ENCODE measurements at regions not wholly inside any gene's neighbourhood (a gene's known extent, or its start where the extent isn't known, plus 50 kb on each side); places are given as distances from the start of the nearest gene placed in this dataset.

- Histone ChIP-seq H3K4me3 (no peak overlapping the region), H3K27ac (no peak overlapping the region), H3K4me1 (no peaks in the 10 kb centered on the region), H3K27me3 (no peaks in the 10 kb centered on the region), H3K9me3 (peaks cover 0 to 15% (median 3%) of the 10 kb centered on the region in 3 donors), H3K36me3 (no peaks in the 10 kb centered on the region)
- DNase-seq = no peak
- TF ChIP-seq CTCF (IDR thresholded peaks at IDR 0.05) = no peak
- intact Hi-C loops (cut with DNase I; ENCODE audit: low total_unique reads) = no loop called here
Measured at GRCh38 chr14:101357038-101357437, 204.3 kb upstream of the DIO3 start.

GRCh38 chr14:101357559-101358319, 203.6 kb upstream of the DIO3 start:
- no peak for TF ChIP-seq CTCF (IDR thresholded peaks at IDR 0.05)
- H3K4me3 ChIP-seq = no peak overlapping the region
- no peaks in the 10 kb centered on the region for H3K27me3 ChIP-seq
- no peak overlapping the region for H3K27ac ChIP-seq
- no peak for DNase-seq
- H3K36me3 ChIP-seq = no peaks in the 10 kb centered on the region
- intact Hi-C loops (cut with DNase I; ENCODE audit: low total_unique reads) = no loop called here
- H3K4me1 ChIP-seq = no peaks in the 10 kb centered on the region
- peaks cover 0 to 15% (median 3%) of the 10 kb centered on the region in 3 donors for H3K9me3 ChIP-seq

- intact Hi-C loops (cut with DNase I; ENCODE audit: low total_unique reads) = no loop called here
- Histone ChIP-seq H3K9me3 (peaks cover 0 to 9% (median 3%) of the 10 kb centered on the region in 3 donors), H3K36me3 (no peaks in the 10 kb centered on the region), H3K4me1 (peaks cover 0 to under 1% (median under 1%) of the 10 kb centered on the region in 4 donors), H3K27me3 (no peaks in the 10 kb centered on the region), H3K27ac (no peak overlapping the region), H3K4me3 (no peak overlapping the region)
- no peak for TF ChIP-seq CTCF (IDR thresholded peaks at IDR 0.05)
- DNase-seq = no peak
Measured at GRCh38 chr14:101358320-101359125, 202.8 kb upstream of the DIO3 start.

- Histone ChIP-seq H3K4me1 (peaks cover 0 to 10% (median 9%) of the 10 kb centered on the region in 4 donors), H3K9me3 (peaks cover 0 to 5% (median 0%) of the 10 kb centered on the region in 3 donors), H3K27ac (peak overlapping the region in 1 of 2 donors; percentile 33), H3K36me3 (no peaks in the 10 kb centered on the region), H3K4me3 (no peak overlapping the region), H3K27me3 (no peaks in the 10 kb centered on the region)
- TF ChIP-seq CTCF (IDR thresholded peaks at IDR 0.05) = no peak
- intact Hi-C loops (cut with DNase I; ENCODE audit: low total_unique reads) = no loop called here
- DNase-seq = peak; percentile 84 to 88
Measured at GRCh38 chr14:101359221-101360053, 201.9 kb upstream of the DIO3 start.

Data from tibial artery (tissue), 4 donors.